Vagina (tissue), 2 donors: ENCODE measurements at regions not wholly inside any gene's neighbourhood (a gene's known extent, or its start where the extent isn't known, plus 50 kb on each side); places are given as distances from the start of the nearest gene placed in this dataset.

ENCODE experiments used
- CTCF ChIP-seq, 3 experiments: fragments of 450-650 bp in 2 of 3; fragments of 200-600 bp in 1 of 3; sonication (generic) in 1 of 3; IDR thresholded peaks; one replicate each; pipeline ENCODE4 v1.5.1; 2017 to 2019; ENCODE audit warnings: antibody characterized with exemption in 3 of 3, mild to moderate bottlenecking in 2 of 3, moderate library complexity in 2 of 3
- POLR2A ChIP-seq, 2 donors: fragments of 450-650 bp; IDR thresholded peaks; one replicate each; pipeline ENCODE4 v1.6.1; 2017; ENCODE audit warnings: antibody characterized with exemption in 2 of 2, mild to moderate bottlenecking in 2 of 2, moderate library complexity in 2 of 2
- POLR2AphosphoS5 ChIP-seq, 2 donors: sonication (generic); formaldehyde crosslinking; IDR thresholded peaks; one replicate each; pipeline ENCODE4 v1.9.0; 2017; ENCODE audit warnings: antibody characterized with exemption in 2 of 2, mild to moderate bottlenecking in 2 of 2, low read depth in 1 of 2; ENCODE audit not compliant: insufficient read depth in 1 of 2

- no peak for TF ChIP-seq CTCF (IDR thresholded peaks at IDR 0.05)
- no peak for TF ChIP-seq POLR2A (IDR thresholded peaks at IDR 0.05)
- no peak for TF ChIP-seq POLR2AphosphoS5 (IDR thresholded peaks at IDR 0.05; ENCODE audit: insufficient read depth in 1 of 2, low read depth in 1 of 2)
Measured at GRCh38 chr4:108465886-108466500, 154.4 kb upstream of the RPL34 start.
